WTC11 (cell line): ENCODE measurements at regions not wholly inside any gene's neighbourhood (a gene's known extent, or its start where the extent isn't known, plus 50 kb on each side); places are given as distances from the start of the nearest gene placed in this dataset.

Source experiments
- ATAC-seq: fragments of 200-7000 bp; cut with Tn5 transposase; 2 replicates; pipeline ENCODE4 v1.10.0; 2021; ENCODE audit warnings: mild to moderate bottlenecking, moderate library complexity
- CTCF ChIA-PET: fragments of 300-600 bp; sonication (Branson Sonifier 250); formaldehyde crosslinking; loops from one replicate; lab custom pipeline; 2021; ENCODE audit warnings: antibody characterized with exemption; lab: Charles Lee
- POLR2A ChIA-PET: fragments of 350-600 bp; sonication (Branson Sonifier 250); formaldehyde crosslinking; loops from one replicate; lab custom pipeline; 2021; ENCODE audit warnings: antibody characterized with exemption; lab: Charles Lee
- DNase-seq: peaks from one replicate; pipeline ENCODE4 v3.0.0; 2021; ENCODE audit warnings: low spot score
- H3K27ac Mint-ChIP-seq: 2 replicates; pipeline ENCODE4 v1.8.0; 2021; ENCODE audit warnings: mixed read lengths
- H3K27me3 Mint-ChIP-seq: 2 replicates; pipeline ENCODE4 v1.8.0; 2021; ENCODE audit warnings: low read depth, mild to moderate bottlenecking, moderate library complexity, mixed read lengths
- H3K36me3 Mint-ChIP-seq: 2 replicates; pipeline ENCODE4 v1.8.0; 2021; ENCODE audit warnings: mixed read lengths
- H3K4me1 Mint-ChIP-seq: 2 replicates; pipeline ENCODE4 v1.8.0; 2022; ENCODE audit warnings: mixed read lengths
- H3K4me3 Mint-ChIP-seq: 2 replicates; pipeline ENCODE4 v1.8.0; 2021; ENCODE audit warnings: mild to moderate bottlenecking, moderate library complexity, mixed read lengths
- H3K9me3 Mint-ChIP-seq: 2 replicates; pipeline ENCODE4 v1.8.0; 2021; ENCODE audit warnings: mixed read lengths
- ATF1 ChIP-seq: sonication (generic); formaldehyde crosslinking; IDR thresholded peaks from 2 replicates; pipeline ENCODE4 v1.8.1; 2023; ENCODE audit warnings: mild to moderate bottlenecking, moderate library complexity, missing genetic modification reagents
- CREM ChIP-seq: sonication (generic); formaldehyde crosslinking; IDR thresholded peaks from 2 replicates; pipeline ENCODE4 v1.8.1; 2022; ENCODE audit warnings: mild to moderate bottlenecking, missing genetic modification reagents, moderate library complexity
- ETV6 ChIP-seq: sonication (generic); formaldehyde crosslinking; IDR thresholded peaks from 2 replicates; pipeline ENCODE4 v1.8.1; 2022; ENCODE audit warnings: mild to moderate bottlenecking, missing genetic modification reagents
- FOXK1 ChIP-seq: sonication (generic); formaldehyde crosslinking; IDR thresholded peaks from 2 replicates; pipeline ENCODE4 v1.8.0; 2022; ENCODE audit warnings: mild to moderate bottlenecking, moderate library complexity, missing genetic modification reagents
- FOXP1 ChIP-seq: sonication (generic); formaldehyde crosslinking; IDR thresholded peaks from 2 replicates; pipeline ENCODE4 v1.8.0; 2022; ENCODE audit warnings: missing genetic modification reagents, mild to moderate bottlenecking, moderate library complexity, borderline replicate concordance
- NFE2L1 ChIP-seq: sonication (generic); formaldehyde crosslinking; IDR thresholded peaks from 2 replicates; pipeline ENCODE4 v1.8.1; 2023; ENCODE audit warnings: missing genetic modification reagents
- OVOL2 ChIP-seq: fragments of 250-450 bp; sonication (Bioruptor Pico); IDR thresholded peaks from 2 replicates; pipeline ENCODE4 v1.9.0; 2021; ENCODE audit warnings: mild to moderate bottlenecking, borderline replicate concordance
- PRDM15 ChIP-seq: sonication (generic); formaldehyde crosslinking; IDR thresholded peaks from 2 replicates; pipeline ENCODE4 v1.8.0; 2022; ENCODE audit warnings: missing genetic modification reagents
- TEAD4 ChIP-seq: sonication (generic); formaldehyde crosslinking; IDR thresholded peaks from 2 replicates; pipeline ENCODE4 v1.8.0; 2022; ENCODE audit warnings: mild to moderate bottlenecking, missing genetic modification reagents
- TP53 ChIP-seq: sonication (generic); formaldehyde crosslinking; IDR thresholded peaks from 2 replicates; pipeline ENCODE4 v1.8.1; 2023; ENCODE audit warnings: mild to moderate bottlenecking, missing genetic modification reagents
- ZNF121 ChIP-seq: sonication (generic); formaldehyde crosslinking; IDR thresholded peaks from 2 replicates; pipeline ENCODE4 v1.8.0; 2023; ENCODE audit warnings: missing genetic modification reagents
- ZNF425 ChIP-seq: fragments of 250-450 bp; sonication (Bioruptor Pico); conservative IDR thresholded peaks from 2 replicates; pipeline ENCODE4 v1.9.0; 2021; ENCODE audit warnings: mild to moderate bottlenecking
- TF ChIP-seq, protein P1 (sequence below): sonication (generic); formaldehyde crosslinking; IDR thresholded peaks from 2 replicates; pipeline ENCODE4 v1.8.0; 2022; ENCODE audit warnings: mild to moderate bottlenecking, missing genetic modification reagents
- TF ChIP-seq, protein P2 (sequence below): sonication (generic); formaldehyde crosslinking; IDR thresholded peaks from 2 replicates; pipeline ENCODE4 v1.8.0; 2022; ENCODE audit warnings: mild to moderate bottlenecking, missing genetic modification reagents
- TF ChIP-seq, protein P3 (sequence below): sonication (generic); formaldehyde crosslinking; conservative IDR thresholded peaks from 2 replicates; pipeline ENCODE4 v1.8.1; 2023; ENCODE audit warnings: mild to moderate bottlenecking, low read depth, missing genetic modification reagents, moderate library complexity
- TF ChIP-seq, protein P4 (sequence below): sonication (generic); formaldehyde crosslinking; IDR thresholded peaks from 2 replicates; pipeline ENCODE4 v1.8.1; 2023; ENCODE audit warnings: mild to moderate bottlenecking, missing genetic modification reagents
- TF ChIP-seq, protein P5 (sequence below): fragments of 200-600 bp; IDR thresholded peaks from 2 replicates; pipeline ENCODE4 v1.8.0; 2022; ENCODE audit warnings: antibody characterized with exemption
- TF ChIP-seq, protein P6 (sequence below): sonication (generic); formaldehyde crosslinking; IDR thresholded peaks from 2 replicates; pipeline ENCODE4 v1.8.1; 2023; ENCODE audit warnings: mild to moderate bottlenecking, missing genetic modification reagents, borderline replicate concordance

GRCh38 chr3:41000471-41000870 is 198.8 kb upstream of the CTNNB1 start:
- H3K27me3 Mint-ChIP-seq: no peaks in the 10 kb centered on the region
- no peak overlapping the region for H3K4me3 Mint-ChIP-seq

More at GRCh38 chr3:41000471-41000870, 198.8 kb upstream of the CTNNB1 start:
- TF ChIP-seq, protein P1, sequence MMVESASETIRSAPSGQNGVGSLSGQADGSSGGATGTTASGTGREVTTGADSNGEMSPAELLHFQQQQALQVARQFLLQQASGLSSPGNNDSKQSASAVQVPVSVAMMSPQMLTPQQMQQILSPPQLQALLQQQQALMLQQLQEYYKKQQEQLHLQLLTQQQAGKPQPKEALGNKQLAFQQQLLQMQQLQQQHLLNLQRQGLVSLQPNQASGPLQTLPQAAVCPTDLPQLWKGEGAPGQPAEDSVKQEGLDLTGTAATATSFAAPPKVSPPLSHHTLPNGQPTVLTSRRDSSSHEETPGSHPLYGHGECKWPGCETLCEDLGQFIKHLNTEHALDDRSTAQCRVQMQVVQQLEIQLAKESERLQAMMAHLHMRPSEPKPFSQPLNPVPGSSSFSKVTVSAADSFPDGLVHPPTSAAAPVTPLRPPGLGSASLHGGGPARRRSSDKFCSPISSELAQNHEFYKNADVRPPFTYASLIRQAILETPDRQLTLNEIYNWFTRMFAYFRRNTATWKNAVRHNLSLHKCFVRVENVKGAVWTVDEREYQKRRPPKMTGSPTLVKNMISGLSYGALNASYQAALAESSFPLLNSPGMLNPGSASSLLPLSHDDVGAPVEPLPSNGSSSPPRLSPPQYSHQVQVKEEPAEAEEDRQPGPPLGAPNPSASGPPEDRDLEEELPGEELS (CRISPR knock-in tag): no peak
- TF ChIP-seq TEAD4 (CRISPR knock-in tag): no peak
- TF ChIP-seq, protein P2, sequence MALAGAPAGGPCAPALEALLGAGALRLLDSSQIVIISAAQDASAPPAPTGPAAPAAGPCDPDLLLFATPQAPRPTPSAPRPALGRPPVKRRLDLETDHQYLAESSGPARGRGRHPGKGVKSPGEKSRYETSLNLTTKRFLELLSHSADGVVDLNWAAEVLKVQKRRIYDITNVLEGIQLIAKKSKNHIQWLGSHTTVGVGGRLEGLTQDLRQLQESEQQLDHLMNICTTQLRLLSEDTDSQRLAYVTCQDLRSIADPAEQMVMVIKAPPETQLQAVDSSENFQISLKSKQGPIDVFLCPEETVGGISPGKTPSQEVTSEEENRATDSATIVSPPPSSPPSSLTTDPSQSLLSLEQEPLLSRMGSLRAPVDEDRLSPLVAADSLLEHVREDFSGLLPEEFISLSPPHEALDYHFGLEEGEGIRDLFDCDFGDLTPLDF (CRISPR knock-in tag): no peak
- TF ChIP-seq ZNF121 (CRISPR knock-in tag): no peak
- TF ChIP-seq ATF1 (CRISPR knock-in tag): no peak
- no peak for TF ChIP-seq TP53 (CRISPR knock-in tag)
- TF ChIP-seq ETV6 (CRISPR knock-in tag): no peak
- TF ChIP-seq, protein P3, sequence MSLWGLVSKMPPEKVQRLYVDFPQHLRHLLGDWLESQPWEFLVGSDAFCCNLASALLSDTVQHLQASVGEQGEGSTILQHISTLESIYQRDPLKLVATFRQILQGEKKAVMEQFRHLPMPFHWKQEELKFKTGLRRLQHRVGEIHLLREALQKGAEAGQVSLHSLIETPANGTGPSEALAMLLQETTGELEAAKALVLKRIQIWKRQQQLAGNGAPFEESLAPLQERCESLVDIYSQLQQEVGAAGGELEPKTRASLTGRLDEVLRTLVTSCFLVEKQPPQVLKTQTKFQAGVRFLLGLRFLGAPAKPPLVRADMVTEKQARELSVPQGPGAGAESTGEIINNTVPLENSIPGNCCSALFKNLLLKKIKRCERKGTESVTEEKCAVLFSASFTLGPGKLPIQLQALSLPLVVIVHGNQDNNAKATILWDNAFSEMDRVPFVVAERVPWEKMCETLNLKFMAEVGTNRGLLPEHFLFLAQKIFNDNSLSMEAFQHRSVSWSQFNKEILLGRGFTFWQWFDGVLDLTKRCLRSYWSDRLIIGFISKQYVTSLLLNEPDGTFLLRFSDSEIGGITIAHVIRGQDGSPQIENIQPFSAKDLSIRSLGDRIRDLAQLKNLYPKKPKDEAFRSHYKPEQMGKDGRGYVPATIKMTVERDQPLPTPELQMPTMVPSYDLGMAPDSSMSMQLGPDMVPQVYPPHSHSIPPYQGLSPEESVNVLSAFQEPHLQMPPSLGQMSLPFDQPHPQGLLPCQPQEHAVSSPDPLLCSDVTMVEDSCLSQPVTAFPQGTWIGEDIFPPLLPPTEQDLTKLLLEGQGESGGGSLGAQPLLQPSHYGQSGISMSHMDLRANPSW: no peak
- TF ChIP-seq, protein P4, sequence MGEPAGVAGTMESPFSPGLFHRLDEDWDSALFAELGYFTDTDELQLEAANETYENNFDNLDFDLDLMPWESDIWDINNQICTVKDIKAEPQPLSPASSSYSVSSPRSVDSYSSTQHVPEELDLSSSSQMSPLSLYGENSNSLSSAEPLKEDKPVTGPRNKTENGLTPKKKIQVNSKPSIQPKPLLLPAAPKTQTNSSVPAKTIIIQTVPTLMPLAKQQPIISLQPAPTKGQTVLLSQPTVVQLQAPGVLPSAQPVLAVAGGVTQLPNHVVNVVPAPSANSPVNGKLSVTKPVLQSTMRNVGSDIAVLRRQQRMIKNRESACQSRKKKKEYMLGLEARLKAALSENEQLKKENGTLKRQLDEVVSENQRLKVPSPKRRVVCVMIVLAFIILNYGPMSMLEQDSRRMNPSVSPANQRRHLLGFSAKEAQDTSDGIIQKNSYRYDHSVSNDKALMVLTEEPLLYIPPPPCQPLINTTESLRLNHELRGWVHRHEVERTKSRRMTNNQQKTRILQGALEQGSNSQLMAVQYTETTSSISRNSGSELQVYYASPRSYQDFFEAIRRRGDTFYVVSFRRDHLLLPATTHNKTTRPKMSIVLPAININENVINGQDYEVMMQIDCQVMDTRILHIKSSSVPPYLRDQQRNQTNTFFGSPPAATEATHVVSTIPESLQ (CRISPR knock-in tag): no peak
- TF ChIP-seq FOXP1: no peak
- TF ChIP-seq, protein P5, sequence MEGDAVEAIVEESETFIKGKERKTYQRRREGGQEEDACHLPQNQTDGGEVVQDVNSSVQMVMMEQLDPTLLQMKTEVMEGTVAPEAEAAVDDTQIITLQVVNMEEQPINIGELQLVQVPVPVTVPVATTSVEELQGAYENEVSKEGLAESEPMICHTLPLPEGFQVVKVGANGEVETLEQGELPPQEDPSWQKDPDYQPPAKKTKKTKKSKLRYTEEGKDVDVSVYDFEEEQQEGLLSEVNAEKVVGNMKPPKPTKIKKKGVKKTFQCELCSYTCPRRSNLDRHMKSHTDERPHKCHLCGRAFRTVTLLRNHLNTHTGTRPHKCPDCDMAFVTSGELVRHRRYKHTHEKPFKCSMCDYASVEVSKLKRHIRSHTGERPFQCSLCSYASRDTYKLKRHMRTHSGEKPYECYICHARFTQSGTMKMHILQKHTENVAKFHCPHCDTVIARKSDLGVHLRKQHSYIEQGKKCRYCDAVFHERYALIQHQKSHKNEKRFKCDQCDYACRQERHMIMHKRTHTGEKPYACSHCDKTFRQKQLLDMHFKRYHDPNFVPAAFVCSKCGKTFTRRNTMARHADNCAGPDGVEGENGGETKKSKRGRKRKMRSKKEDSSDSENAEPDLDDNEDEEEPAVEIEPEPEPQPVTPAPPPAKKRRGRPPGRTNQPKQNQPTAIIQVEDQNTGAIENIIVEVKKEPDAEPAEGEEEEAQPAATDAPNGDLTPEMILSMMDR: no peak
- no peak for TF ChIP-seq CREM (CRISPR knock-in tag)
- TF ChIP-seq FOXK1: no peak
- TF ChIP-seq PRDM15 (CRISPR knock-in tag): no peak
- TF ChIP-seq OVOL2 (CRISPR knock-in tag): no peak
- TF ChIP-seq NFE2L1 (CRISPR knock-in tag): no peak
- TF ChIP-seq ZNF425: no peak
- TF ChIP-seq, protein P6, sequence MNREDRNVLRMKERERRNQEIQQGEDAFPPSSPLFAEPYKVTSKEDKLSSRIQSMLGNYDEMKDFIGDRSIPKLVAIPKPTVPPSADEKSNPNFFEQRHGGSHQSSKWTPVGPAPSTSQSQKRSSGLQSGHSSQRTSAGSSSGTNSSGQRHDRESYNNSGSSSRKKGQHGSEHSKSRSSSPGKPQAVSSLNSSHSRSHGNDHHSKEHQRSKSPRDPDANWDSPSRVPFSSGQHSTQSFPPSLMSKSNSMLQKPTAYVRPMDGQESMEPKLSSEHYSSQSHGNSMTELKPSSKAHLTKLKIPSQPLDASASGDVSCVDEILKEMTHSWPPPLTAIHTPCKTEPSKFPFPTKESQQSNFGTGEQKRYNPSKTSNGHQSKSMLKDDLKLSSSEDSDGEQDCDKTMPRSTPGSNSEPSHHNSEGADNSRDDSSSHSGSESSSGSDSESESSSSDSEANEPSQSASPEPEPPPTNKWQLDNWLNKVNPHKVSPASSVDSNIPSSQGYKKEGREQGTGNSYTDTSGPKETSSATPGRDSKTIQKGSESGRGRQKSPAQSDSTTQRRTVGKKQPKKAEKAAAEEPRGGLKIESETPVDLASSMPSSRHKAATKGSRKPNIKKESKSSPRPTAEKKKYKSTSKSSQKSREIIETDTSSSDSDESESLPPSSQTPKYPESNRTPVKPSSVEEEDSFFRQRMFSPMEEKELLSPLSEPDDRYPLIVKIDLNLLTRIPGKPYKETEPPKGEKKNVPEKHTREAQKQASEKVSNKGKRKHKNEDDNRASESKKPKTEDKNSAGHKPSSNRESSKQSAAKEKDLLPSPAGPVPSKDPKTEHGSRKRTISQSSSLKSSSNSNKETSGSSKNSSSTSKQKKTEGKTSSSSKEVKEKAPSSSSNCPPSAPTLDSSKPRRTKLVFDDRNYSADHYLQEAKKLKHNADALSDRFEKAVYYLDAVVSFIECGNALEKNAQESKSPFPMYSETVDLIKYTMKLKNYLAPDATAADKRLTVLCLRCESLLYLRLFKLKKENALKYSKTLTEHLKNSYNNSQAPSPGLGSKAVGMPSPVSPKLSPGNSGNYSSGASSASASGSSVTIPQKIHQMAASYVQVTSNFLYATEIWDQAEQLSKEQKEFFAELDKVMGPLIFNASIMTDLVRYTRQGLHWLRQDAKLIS (CRISPR knock-in tag): no peak
- Mint-ChIP-seq H3K36me3 (no peaks in the 10 kb centered on the region), H3K9me3 (no peaks in the 10 kb centered on the region), H3K27ac (no peak overlapping the region), H3K4me1 (peaks cover 77% of the 10 kb centered on the region)
- CTCF ChIA-PET: no interaction called here
- DNase-seq: no peak
- ATAC-seq: no peak
- POLR2A ChIA-PET: no interaction called here
